GM19397 (cell line): ENCODE measurements at regions not wholly inside any gene's neighbourhood (a gene's known extent, or its start where the extent isn't known, plus 50 kb on each side); places are given as distances from the start of the nearest gene placed in this dataset.
A peak's percentile ranks its signal among the peaks of the same experiment; 100 is the strongest.
"Not testable (repeated sequence)": the region's sequence is repeated elsewhere in the genome, so short reads cannot be mapped to it uniquely, and the experiment has no call there.

ENCODE experiments used
- ATAC-seq: cut with Tn5 transposase; IDR thresholded peaks from one replicate; pipeline ENCODE4 v1.9.1; 2021; ENCODE audit warnings: mild to moderate bottlenecking, moderate library complexity; ENCODE audit not compliant: unreplicated experiment

DNA sequence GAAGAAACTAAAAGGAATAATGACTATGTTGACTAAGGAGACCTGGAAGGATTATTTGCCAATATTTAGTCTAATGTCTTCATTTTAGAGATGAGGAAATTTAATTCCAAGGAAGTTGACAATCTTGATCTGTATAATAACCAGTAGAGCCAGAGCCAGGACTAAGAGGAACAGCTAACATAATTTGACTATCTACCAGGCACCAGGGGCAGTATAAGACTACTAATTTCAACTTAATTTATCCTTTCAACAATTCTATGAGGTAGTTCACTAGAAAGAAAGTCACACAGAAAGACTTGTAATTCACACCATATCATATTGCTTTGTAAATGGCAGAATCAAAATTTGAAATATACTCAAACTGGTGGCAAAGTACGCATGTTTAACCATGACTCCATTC is 273.0 kb upstream of the STXBP5 start:
- no peak for ATAC-seq

DNA sequence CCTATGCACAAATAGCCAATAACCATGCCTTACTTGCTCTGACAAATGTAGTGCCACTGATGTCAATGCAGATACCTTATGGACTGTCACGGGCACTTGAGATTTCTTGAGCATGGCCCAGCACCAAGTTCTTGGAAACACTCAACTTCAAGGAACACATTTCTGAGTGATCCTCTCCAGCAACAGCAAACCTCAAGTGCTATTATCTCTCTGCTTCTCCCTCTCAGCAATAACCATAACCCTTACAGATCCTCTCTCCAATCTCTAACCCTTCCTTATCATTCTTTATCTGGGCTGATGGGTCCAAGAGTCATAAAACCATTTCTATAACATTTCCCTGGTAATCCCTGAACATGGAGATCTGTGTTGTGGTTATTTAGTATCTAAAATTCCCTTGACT is 266.9 kb upstream of the STXBP5 start:
- ATAC-seq = no peak

DNA sequence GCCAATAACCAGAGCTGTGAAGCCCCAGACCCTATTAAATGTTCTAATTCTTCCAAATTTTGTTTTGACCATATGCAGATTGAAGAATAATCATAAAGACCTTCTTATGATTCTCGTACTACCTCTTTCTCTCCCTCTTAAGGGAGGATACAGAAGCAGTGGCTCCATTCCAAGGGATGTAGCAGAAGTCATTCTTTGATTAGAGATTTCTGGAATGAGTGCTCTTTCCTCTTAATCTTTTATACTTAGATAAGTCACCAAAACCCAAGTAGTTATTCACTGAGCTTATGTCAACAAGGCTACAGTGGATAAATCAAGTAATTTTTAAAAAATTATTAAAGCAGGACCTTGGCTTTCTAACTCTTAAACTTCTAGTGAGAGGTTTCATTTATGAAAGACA is 266.0 kb upstream of the STXBP5 start:
- no peak for ATAC-seq

DNA sequence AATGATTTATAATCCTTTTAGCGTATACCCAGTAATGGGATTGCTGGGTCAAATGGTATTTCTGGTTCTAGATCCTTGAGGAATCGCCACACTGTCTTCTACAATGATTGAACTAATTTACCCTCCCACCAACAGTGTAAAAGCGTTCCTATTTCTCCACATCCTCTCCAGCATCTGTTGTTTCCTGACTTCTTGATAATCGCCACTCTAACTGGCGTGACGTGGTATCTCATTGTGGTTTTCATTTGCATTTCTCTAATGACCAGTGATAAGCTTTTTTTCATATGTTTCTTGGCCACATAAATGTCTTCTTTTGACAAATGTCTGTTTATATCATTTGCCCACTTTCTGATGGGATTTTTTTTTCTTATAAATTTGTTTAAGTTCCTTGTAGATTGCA is 264.8 kb upstream of the STXBP5 start:
- not testable (repeated sequence) for ATAC-seq

DNA sequence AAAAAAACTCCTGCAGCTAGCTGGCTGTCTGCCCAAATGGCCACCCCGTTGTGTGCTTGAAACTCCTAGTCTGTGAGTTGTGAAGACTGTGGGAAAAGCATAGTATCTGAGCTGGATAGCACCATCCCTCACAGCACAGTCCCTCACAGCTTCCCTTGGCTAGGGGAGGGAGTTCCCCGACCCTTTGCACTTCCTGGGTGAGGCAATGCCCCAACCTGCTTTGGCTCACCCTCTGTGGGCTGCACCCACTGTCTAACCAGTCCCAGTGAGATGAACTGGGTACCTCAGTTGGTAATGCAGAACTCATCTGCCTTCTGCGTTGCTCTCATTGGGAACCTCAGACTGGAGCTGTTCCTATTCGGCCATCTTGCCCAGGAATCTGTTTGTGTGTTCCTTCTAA is 260.6 kb upstream of the STXBP5 start:
- ATAC-seq = no peak

DNA sequence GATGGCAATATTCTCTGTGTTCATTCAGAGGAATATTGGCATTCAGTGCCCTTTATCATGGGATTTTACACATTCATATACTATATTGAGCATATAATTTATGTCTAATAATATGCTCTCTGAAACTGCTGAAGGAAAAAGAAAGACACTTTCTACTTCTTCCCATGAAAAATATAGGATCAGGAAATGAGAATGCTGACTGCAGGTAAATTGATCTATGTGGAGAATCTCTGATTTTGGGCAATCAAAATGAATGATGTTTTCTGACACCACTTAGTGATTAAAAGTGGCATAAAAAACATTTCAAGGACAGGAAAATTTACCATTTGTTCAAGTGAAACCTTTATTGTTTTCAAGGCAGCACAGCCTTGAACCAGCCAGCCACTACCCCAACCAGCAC is 260.1 kb upstream of the STXBP5 start:
- no peak for ATAC-seq

DNA sequence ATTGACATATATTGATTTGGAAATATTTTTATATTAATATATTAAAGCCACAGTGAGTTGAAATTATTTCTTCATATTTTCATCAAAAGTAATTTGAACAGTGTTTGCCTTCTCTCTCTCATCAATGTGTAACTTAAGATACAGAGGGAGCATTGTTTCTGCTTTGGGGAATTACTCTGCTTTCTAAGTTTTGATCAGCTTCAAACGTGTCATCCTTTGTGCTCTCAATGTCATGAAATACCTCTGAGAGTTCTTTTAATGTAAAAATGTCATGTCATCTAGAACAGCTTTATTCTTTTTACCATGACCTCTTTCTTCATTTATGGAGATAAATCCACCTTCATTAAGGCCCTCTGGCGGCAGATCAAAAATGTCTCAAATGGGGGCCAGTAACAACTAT is 259.4 kb upstream of the STXBP5 start:
- no peak for ATAC-seq

DNA sequence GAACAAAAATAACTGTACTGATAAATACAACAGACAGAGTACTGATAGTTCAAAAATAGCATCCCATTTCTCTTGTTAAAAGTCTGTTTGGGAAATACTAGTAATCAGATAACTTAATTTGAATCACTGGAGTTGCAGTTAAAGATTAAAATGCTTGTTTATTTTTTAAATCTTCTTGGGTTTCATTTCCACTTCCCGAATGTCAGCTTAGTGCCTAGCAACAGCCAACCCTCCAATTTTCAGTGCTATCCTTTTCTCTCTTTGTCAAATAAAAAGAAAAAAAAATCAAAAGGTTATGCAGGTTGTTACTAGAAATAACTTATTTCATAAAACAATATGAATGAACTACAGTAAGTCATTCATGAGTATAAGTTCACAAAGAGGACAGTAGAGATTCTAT is 257.7 kb upstream of the STXBP5 start:
- ATAC-seq = no peak

DNA sequence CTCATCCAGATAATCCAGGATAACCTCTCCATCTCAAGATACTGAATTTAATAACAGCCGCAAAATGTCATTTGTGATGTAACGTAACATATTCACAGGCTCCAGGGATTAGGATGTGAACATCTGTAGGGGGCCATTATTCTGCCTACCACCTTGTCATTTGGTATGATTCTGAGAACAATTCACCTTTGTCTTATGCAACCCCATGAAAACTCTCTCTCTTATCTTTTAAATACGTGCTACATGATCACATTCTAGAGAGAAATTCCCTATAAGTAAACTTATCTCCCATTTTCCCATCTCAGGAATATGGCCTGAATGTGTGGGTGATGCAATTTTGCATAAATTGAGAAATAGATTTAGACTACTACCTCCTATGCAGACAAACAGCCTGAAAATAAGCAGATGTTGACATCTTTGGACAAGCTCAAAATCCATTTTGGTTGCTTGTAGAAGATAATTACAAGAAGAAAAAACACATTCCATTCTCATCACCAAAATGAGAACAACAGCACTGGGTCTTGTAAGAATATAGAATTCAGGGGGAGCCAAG is 255.4 kb upstream of the STXBP5 start:
- no peak for ATAC-seq

DNA sequence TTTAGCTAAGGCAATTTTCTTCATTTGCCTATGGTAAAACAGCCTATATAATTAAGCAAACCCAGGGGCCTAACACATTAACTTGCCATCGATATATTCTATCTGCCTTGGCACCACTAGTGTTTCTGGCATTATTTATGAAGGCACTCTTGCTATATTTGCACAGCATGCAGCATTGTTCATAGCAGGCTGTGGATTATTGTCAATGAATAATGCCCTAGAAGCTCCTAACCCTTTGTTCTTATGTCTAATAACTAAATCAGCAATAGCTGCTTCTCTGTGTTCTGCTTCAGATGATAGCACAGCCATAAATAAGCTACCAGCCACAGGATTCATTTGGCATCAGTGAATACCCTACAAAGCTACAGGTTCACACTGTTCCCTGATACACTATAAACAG is 254.8 kb upstream of the STXBP5 start:
- no peak for ATAC-seq

DNA sequence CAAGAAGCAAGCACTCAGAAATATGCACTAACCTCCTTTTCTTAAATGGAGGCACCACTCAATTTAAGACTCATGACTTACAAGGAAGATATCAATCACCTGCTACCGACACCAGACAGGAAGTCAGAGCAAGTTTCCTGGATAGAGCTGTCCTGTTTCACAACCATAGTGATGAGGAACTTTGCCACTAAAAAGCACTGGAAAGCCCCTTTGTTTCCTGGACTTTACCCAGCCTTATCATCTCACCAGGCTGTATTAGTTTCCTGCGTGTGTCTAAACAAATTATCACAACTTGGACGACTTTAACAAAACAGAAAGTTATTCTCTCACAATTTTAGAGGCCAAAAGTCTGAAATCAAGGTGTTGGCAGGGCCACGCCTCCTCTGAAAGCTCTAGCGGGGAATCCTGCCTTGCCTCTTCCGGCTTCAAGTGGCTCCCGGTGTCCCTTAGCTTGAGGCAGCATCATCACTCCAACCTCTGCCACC is 253.8 kb upstream of the STXBP5 start:
- ATAC-seq = peak; percentile 48

DNA sequence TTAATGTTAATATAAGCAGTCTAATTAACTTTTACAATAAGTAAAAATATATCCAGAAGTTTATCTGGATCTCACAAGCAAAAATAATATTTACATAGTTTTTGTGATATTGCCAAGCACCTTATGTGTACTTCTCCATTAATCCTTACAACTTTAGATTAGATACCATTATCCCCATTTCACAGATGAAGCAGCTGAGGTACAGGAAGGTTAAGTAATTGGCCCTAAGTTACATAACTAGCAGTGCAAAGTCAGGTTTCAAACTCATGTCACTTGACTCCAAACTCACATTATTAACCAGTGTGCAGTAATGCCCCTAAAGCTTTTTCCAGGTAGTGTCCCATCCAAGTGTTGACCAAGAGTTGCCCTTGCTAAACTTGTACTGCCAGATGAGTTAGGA is 248.6 kb upstream of the STXBP5 start:
- ATAC-seq = no peak

DNA sequence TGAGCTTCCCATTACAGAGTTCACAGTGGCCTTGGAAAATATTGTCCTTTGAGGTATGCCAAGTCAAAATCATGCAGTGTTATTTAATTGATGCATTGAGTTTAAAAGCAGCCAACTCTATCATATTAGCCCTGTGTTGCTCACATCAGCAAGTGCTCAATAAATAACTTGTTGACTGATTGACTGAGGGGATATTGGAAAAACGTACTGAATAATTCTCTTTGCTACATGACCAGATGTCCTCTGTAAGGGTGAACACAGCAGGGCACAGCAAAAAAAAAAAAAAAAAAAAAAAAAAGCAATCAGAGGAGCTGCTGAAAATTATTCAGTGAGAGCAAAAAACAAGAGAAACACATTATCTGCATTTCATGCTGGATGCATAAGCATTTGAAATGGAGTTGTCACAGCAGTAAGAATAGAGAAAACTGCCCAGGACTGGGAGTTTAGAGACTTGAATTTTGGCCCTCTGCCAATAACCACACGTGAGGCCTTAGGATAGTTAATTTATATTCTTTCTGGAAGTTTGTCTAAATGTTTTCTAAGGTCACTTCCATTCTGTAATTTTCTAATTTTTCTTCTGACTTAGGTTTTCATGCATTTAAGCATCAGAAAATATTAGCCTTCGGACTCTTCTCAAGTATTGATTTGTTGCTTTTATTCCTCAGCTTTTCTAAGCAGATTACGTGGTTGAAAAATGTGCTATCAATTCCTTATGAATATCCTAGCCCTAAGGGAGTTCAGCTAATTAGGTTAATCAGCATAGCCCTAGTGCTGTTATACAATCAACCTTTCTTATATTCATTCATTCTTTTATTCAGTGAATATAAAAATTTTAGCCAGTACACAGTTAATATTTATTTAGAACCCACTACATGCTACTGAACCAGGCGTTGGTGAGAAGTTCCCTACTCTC is 246.8 kb upstream of the STXBP5 start:
- ATAC-seq = no peak

DNA sequence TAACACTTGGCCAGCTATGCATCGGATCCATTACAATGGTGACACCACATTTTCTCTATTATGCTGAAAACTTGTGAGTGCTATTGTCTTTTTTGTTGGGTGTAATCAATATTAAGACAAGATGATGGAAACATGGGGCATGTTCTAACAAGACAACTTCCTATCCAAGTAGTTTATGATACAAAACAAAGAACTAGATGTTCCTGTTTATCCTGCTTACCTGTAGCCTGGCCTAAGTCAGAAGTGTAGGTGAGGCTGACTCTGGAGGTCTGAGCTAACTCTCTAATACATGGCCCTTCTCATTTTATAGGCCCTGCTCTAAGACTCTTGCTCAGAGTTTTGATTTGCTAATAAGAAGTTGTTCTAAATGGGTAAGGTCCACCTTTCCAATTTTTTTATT is 242.4 kb upstream of the STXBP5 start:
- no peak for ATAC-seq

DNA sequence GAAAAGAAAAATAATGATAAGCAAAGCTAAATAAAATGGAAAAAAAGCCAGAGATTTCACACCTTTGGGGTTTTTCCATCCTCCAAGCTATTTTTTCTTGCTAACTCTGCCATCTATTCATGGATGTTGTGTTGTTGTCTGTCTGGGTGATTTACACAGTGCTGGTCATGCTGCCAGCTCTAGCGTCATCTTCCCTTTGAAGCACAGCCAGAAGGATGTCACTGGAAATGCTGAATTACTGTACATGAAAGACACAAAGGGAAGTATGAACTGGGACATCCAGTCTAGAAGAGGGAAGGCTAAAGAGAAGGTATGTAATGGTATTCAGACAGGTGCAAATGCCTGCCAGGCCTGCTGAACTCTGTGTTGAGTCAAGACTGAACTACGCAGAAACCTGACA is 241.9 kb upstream of the STXBP5 start:
- no peak for ATAC-seq

DNA sequence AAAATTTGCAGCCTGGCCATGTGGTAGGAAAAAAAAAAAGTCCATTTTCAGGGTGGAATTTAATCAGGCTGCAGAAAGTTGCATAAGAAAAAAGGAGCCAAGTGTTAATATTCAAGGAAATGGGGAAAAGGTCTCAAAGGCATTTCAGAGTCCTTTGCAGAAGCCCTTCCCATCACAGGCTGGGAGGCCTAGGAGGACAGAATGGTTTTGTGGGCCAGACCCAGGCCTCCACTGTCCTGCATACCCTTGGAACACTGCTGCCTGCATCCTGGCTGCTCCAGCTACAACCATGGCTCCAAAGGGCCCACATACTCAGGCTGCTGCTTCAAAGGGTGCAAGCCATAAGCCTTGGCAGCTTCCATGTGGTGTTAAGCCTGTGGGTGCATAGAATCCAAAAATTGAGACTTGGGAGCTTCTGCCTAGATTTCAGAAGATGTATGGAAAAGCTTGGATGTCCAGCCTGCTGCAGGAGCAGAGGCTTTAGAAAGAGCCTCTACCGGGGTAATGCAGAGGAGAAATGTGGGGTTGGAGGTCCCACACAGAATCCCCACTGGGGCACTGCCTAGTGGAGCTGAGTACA is 239.0 kb upstream of the STXBP5 start:
- no peak for ATAC-seq

DNA sequence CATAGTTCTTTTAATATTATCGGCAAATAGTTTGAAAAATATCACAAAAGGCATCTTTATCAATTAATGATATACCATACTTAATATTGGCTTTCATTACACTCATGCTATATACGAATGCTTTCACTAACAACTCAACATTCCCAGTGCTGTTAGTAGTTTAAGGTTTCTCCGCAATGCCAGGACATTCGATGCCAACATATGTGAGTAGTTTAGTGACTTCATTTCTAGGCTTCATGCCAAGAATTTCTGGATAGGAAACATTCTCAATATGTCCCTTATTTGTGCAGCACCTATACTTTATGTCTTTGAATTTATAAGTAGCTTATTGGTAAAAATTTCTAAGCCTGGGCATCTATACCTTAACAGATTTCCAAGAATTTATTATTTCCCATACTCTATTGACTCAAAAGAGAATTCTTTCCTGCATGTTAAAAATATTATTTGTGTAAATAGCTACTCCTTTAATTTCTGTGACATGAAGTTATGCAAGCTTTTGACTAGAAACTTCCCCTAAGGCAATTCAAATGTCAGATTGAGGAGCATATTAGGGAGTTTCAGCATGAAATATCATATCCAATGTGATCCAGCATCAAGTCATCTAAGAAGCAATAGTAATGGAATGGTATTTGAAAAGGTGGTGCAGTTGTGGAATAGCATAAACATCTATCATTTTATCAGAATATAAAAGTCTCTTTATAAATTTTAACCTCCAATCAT is 236.0 kb upstream of the STXBP5 start:
- ATAC-seq = no peak

DNA sequence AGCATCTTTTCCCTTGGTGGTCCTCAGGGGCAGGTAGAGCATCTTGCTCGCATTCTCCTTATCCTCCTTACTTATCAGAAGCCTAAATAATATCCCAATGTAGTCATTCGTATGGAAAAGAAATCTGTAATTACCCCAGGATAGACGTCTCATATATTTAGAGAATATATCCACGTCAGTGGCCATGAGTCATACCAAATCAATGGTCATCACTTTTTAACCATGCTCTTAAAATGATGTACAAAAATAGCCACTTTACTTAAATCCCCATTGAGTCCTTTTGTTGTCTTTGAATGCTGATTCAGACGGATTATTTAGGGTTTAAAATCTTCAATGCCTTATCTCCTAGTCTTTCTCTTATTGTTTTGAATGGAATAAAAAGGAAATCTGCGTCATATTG is 231.7 kb upstream of the STXBP5 start:
- no peak for ATAC-seq

DNA sequence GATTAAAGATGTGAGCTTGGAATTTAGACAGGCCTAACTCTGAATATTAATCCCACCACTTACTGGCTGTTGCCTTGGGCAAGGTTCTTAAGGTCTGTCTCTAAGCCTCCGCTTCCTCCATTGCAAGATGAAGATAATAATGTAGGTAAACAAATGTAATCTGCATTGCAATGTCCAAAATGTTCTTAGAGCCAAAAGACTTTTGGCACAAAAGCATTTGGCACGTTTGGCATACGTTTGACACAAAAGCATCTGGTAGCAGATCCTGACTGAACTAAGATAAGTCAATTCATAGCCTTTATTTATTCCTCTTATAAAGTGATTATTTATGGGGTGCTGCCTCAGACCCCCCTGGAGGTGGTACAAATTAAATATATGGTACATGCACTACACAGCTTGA is 229.9 kb upstream of the STXBP5 start:
- no peak for ATAC-seq

DNA sequence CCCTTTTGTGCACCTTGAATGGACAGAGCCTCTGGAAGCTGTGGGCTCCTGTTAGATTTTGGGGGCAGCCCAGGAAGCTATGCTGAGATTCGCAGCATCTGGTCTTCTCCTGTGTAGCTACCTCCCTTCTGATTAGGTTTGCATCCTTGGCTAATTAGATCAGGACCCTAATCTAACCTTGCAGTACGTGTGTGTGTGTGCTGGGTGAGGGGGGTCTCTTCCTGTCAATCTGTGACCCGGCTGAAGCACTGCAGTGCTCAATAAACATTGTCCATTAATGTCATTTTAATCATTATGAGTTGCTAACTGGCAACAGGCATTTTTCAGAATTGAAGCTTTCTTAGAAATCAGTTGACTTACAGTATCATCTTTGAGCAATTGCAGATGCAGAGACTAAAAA is 229.1 kb upstream of the STXBP5 start:
- no peak for ATAC-seq

DNA sequence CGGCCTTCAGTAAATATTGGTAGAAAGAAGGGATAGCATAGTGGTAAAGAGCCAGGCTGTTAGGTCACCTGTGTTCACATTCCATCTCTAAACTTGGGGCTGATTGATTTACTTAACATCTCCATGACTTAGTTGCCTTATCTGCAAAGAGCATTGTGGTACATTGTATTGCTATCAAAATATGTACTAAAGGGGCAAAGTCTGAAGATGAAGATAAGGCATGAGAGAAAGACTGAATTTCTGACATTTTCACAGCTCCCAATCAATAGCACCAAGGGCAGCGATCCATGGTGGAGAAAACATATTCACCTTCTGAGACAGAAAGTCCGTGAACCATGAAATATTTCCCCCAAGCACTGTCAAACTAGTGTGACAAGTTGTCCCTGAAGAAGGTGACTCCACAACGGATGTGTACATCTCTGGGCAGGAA is 223.3 kb upstream of the STXBP5 start:
- ATAC-seq = no peak

DNA sequence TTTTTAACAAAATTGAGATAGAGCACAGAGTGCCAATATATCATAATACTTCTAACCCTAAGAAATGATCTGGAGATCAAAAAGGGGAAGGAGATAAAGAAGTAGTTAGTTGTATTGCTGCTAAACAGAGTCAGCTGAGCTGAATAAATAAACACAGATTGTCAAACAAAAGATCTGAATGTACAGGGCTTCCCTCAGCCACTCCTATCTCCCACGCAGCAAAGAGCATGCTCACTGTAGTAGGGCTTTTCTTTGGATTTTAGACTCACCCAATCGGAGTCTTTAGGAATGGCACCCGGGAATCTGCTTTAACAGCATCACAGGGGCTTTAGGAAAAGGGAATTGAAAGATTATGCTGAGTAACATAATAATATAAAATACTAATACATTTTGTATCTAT is 222.2 kb upstream of the STXBP5 start:
- no peak for ATAC-seq
